ENCODE measurements at regions not wholly inside any gene's neighbourhood (a gene's known extent, or its start where the extent isn't known, plus 50 kb on each side); places are given as distances from the start of the nearest gene placed in this dataset.
"Not testable (repeated sequence)": the region's sequence is repeated elsewhere in the genome, so short reads cannot be mapped to it uniquely, and the experiment has no call there.

- H4K20me1 ChIP-seq (ENCODE audit: control insufficient read depth, insufficient read depth); H3K36me3 ChIP-seq (ENCODE audit: control insufficient read depth in 2 of 2, insufficient read depth in 2 of 2, low read length in 1 of 2); FAIRE-seq; intact Hi-C loops (cut with micrococcal nuclease; ENCODE audit: unreplicated experiment); CTCF ChIA-PET; ATAC-seq; DNase-seq (ENCODE audit: low read depth, low spot score); H3K4me1 ChIP-seq (ENCODE audit: control insufficient read depth, insufficient read depth, low read length); in situ Hi-C loops (cut with MboI); H3K79me2 ChIP-seq (ENCODE audit: control insufficient read depth, insufficient read depth, low read length); SMC1A ChIA-PET (ENCODE audit: uncharacterized antibody, unreplicated experiment); BruUV-seq (replicated peaks); H3K9ac ChIP-seq (ENCODE audit: control insufficient read depth, insufficient read depth, low read length); RAD21 ChIA-PET (ENCODE audit: unreplicated experiment); H3K27ac ChIP-seq (ENCODE audit: control insufficient read depth, insufficient read depth); H3K4me3 ChIP-seq; H3K4me2 ChIP-seq (ENCODE audit: control insufficient read depth, insufficient read depth); POLR2A ChIA-PET; H2AFZ ChIP-seq (ENCODE audit: control insufficient read depth, low read depth, low read length); H3K27me3 ChIP-seq (replicated peaks in 1 of 2; ENCODE audit: control insufficient read depth in 2 of 2, insufficient read depth in 2 of 2, low read length in 1 of 2); H3K9me3 ChIP-seq (replicated peaks; ENCODE audit: control insufficient read depth, insufficient read depth, low read length): not testable (repeated sequence)
- TF ChIP-seq NFYB (IDR thresholded peaks at IDR 0.05; ENCODE audit: insufficient read depth, low read depth, low read length), result 0 out of 2 replicates have a peak, but pooled peaks have one; percentile 46
- 55% methylated on average over 5 of the region's 5 CpGs for WGBS (ENCODE audit: insufficient coverage, insufficient replicate concordance, low lambda C conversion rate, missing lambda C conversion rate)
These were observed 364.8 kb upstream of the GRAMD2B start for GRCh38 chr5:126058392-126058791.

DNA sequence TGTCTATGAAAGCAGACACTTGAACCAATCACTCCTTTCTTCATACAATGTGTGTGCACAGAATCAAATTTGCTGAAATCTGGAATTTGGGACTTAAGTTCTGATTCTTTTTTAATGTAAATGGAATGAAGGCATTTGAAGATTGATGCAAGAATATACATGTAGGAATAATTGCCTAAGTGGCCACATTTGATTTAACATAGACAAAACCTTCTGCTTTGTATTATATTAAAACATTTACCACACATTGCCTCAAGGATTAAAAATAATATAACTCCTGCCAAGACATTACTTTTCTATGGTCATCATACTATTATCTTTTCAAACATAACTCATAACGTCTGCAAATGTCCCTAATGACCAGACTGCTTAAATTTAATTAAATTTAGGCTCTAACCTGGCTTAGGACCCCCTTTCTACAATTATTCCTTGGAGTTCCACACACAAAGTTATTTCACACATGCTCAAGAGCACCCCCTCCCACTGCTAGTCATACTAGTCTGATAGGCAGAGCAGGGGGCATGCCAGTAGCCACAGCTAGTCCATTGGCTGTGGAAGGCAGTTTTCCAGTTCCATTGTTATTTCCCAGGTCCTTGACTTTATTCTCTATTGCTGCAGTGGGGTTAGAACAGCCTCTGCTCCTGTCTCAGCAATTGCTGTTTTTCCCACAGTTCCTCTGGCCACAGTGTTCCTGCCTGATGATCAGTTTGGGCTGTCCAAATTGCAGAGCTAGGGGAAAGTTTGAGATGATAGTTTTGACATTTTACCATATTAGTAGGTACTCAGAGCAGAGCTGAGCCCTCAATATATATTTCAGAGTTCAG, 360.6 kb upstream of the GRAMD2B start:
- H3K4me1 ChIP-seq (ENCODE audit: control insufficient read depth, insufficient read depth, low read length), result no peaks in the 10 kb centered on the region
- FAIRE-seq, result no peak
- DNase-seq (ENCODE audit: low read depth, low spot score), result no peak
- WGBS (ENCODE audit: insufficient coverage, insufficient replicate concordance, low lambda C conversion rate, missing lambda C conversion rate), result 0% methylated on average over 1 of the region's 1 CpG
- in situ Hi-C loops (cut with MboI) (no loop called here), intact Hi-C loops (cut with micrococcal nuclease; ENCODE audit: unreplicated experiment) (no loop called here)
- POLR2A ChIA-PET, result no interaction called here
- CTCF ChIA-PET, result interaction anchor here (0.8 kb wide), 1 partner anchor 1568 kb away, joined by 3 read pairs; no protein-coding TSS in a partner anchor
- H2AFZ ChIP-seq (ENCODE audit: control insufficient read depth, low read depth, low read length), result no peak overlapping the region
- no peaks in the 10 kb centered on the region for H3K9me3 ChIP-seq (replicated peaks; ENCODE audit: control insufficient read depth, insufficient read depth, low read length)
- H3K36me3 ChIP-seq (ENCODE audit: control insufficient read depth in 2 of 2, insufficient read depth in 2 of 2, low read length in 1 of 2), result no peaks in the 10 kb centered on the region
- no peak overlapping the region for H3K4me3 ChIP-seq
- no peaks in the 10 kb centered on the region for H3K27me3 ChIP-seq (replicated peaks in 1 of 2; ENCODE audit: control insufficient read depth in 2 of 2, insufficient read depth in 2 of 2, low read length in 1 of 2)
- no TSS peak for BruUV-seq (replicated peaks)
- no peaks in the 10 kb centered on the region for H3K79me2 ChIP-seq (ENCODE audit: control insufficient read depth, insufficient read depth, low read length)
- no peak overlapping the region for H3K9ac ChIP-seq (ENCODE audit: control insufficient read depth, insufficient read depth, low read length)
- H4K20me1 ChIP-seq (ENCODE audit: control insufficient read depth, insufficient read depth), result no peaks in the 10 kb centered on the region
- RAD21 ChIA-PET (ENCODE audit: unreplicated experiment), result no interaction called here
- SMC1A ChIA-PET (ENCODE audit: uncharacterized antibody, unreplicated experiment), result no interaction called here
- H3K4me2 ChIP-seq (ENCODE audit: control insufficient read depth, insufficient read depth), result no peak overlapping the region
- H3K27ac ChIP-seq (ENCODE audit: control insufficient read depth, insufficient read depth), result no peak overlapping the region
- ATAC-seq, result no peak
- no peak for TF ChIP-seq ZBTB4 (CRISPR knock-in tag; IDR thresholded peaks at IDR 0.05)
- TF ChIP-seq ATF7 (IDR thresholded peaks at IDR 0.05; ENCODE audit: low read depth), result no peak
- TF ChIP-seq POLR2A (IDR thresholded peaks at IDR 0.05; ENCODE audit: low read depth, low read length), result no peak
- no peak for TF ChIP-seq TAF1 (IDR thresholded peaks at IDR 0.05; ENCODE audit: borderline replicate concordance, low read depth, low read length)
- TF ChIP-seq IRF4 (IDR thresholded peaks at IDR 0.05; ENCODE audit: low read depth, low read length), result no peak
- no peak for TF ChIP-seq SMARCA5 (IDR thresholded peaks at IDR 0.05)
- no peak for TF ChIP-seq YY1 (IDR thresholded peaks at IDR 0.05; ENCODE audit: low read depth, low read length)
- TF ChIP-seq ZBED1 (IDR thresholded peaks at IDR 0.05; ENCODE audit: borderline replicate concordance), result no peak
- no peak for TF ChIP-seq MXI1 (IDR thresholded peaks at IDR 0.05; ENCODE audit: low read depth, low read length)
- TF ChIP-seq EED (IDR thresholded peaks at IDR 0.05; ENCODE audit: low read depth), result no peak
- no peak for TF ChIP-seq HSF1 (IDR thresholded peaks at IDR 0.05; ENCODE audit: low read depth, low read length)
- TF ChIP-seq RBBP5 (conservative IDR thresholded peaks at IDR 0.05), result no peak
- no peak for TF ChIP-seq NR2F1 (conservative IDR thresholded peaks at IDR 0.05)
- no peak for TF ChIP-seq NFYA (IDR thresholded peaks at IDR 0.05; ENCODE audit: borderline replicate concordance, low read depth, low read length)

All from GM12878 (cell line).